Activated CD4-positive, alpha-beta T cell treated with anti-CD3 and anti-CD28 coated beads for 36 hours (primary cell): ENCODE measurements at regions not wholly inside any gene's neighbourhood (a gene's known extent, or its start where the extent isn't known, plus 50 kb on each side); places are given as distances from the start of the nearest gene placed in this dataset.
"Not testable (repeated sequence)": the region's sequence is repeated elsewhere in the genome, so short reads cannot be mapped to it uniquely, and the experiment has no call there.

Experiments
- ATAC-seq: fragments of 200-7000 bp; cut with Tn5 transposase; one replicate; pipeline ENCODE4 v1.10.0; 2021; ENCODE audit warnings: mild to moderate bottlenecking, moderate library complexity
- CTCF ChIA-PET: fragments of 350-600 bp; sonication (Branson Sonifier 250); formaldehyde crosslinking; loops from one replicate; lab custom pipeline; 2021; ENCODE audit warnings: antibody characterized with exemption; lab: Charles Lee
- POLR2A ChIA-PET: fragments of 350-600 bp; sonication (Branson Sonifier 250); formaldehyde crosslinking; loops from one replicate; lab custom pipeline; 2021; ENCODE audit warnings: antibody characterized with exemption, inconsistent platforms; lab: Charles Lee
- DNase-seq: peaks from one replicate; pipeline ENCODE4 v3.0.0-alpha.2; 2020
- H3K27ac Mint-ChIP-seq: one replicate; pipeline ENCODE4 v1.8.0; 2021; ENCODE audit warnings: mixed read lengths
- H3K27me3 Mint-ChIP-seq: one replicate; pipeline ENCODE4 v1.8.0; 2021; ENCODE audit warnings: mixed read lengths
- H3K36me3 Mint-ChIP-seq: one replicate; pipeline ENCODE4 v1.8.0; 2021; ENCODE audit warnings: low read depth, mixed read lengths
- H3K4me1 Mint-ChIP-seq: one replicate; pipeline ENCODE4 v1.8.0; 2021; ENCODE audit warnings: mixed read lengths
- H3K4me3 Mint-ChIP-seq: one replicate; pipeline ENCODE4 v1.8.0; 2021; ENCODE audit warnings: mild to moderate bottlenecking, moderate library complexity, mixed read lengths
- H3K9me3 Mint-ChIP-seq: one replicate; pipeline ENCODE4 v1.8.0; 2021; ENCODE audit warnings: low read depth, mixed read lengths
- intact Hi-C, 2 experiments: fragments of 100-400 bp; cut with DNase I in 1 of 2; cut with micrococcal nuclease in 1 of 2; formaldehyde crosslinking; loops; one replicate each; pipeline versions ENCODE4 v1.14.2 to v1.15.1; 2022 to 2024; cut with DNase I, micrococcal nuclease

DNA sequence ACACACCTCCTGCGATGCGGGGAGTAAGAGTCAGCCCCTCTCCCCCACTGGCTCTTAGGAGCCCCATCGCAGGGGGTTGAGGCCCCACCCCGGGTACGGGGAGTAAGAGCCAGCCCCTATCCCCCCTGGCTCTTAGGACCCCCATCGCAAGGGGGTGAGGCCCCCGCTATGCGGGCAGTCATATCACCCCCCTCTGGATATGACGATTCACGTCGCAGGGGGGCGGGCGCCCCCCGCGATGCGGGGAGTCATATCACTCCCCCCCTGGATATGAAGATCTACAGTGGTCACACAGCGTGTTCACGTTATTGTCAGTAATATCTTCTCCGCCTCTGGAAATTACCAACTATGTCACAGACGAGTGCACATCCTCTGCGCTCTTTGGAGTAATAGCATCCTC is 61.1 kb downstream of the DEFB131A start:
- POLR2A ChIA-PET, H3K36me3 Mint-ChIP-seq, DNase-seq, CTCF ChIA-PET, H3K4me1 Mint-ChIP-seq, H3K9me3 Mint-ChIP-seq, H3K27ac Mint-ChIP-seq, intact Hi-C loops, H3K4me3 Mint-ChIP-seq, H3K27me3 Mint-ChIP-seq, ATAC-seq: not testable (repeated sequence)

DNA sequence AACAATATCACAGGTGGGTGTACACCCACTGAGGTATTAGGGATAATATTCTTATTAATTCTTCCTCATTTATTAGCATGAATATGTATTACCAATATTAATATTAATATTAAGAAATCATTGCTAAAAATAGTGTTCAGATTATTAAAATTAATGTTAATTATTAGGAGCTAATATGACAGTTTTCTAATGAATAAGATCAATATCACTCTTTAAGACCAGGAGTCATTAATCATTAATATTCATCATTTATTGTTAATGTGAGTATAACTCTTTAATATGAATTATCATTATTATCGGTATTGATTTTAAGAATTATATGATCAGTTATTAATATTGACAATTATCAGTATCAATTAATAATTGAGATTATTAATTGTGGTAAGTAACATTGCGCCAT is 62.5 kb downstream of the DEFB131A start:
- H3K27ac Mint-ChIP-seq, intact Hi-C loops, CTCF ChIA-PET: not testable (repeated sequence)

DNA sequence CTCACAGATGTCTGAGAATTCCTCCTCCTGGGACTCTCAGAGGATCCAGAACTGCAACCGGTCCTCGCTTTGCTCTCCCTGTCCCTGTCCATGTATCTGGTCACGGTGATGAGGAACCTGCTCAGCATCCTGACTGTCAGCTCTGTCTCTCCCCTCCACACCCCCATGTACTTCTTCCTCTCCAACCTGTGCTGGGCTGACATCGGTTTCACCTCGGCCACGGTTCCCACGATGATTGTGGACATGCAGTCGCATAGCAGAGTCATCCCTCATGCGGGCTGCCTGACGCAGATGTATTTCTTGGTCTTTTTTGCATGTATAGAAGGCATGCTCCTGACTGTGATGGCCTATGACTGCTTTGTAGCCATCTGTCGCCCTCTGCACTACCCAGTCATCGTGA is 68.7 kb downstream of the DEFB131A start:
- ATAC-seq, H3K27me3 Mint-ChIP-seq, DNase-seq, H3K4me1 Mint-ChIP-seq, H3K27ac Mint-ChIP-seq, H3K4me3 Mint-ChIP-seq, CTCF ChIA-PET, intact Hi-C loops, POLR2A ChIA-PET, H3K36me3 Mint-ChIP-seq, H3K9me3 Mint-ChIP-seq: not testable (repeated sequence)

More for the DNA sequence above, 62.5 kb downstream of the DEFB131A start:
- H3K9me3 Mint-ChIP-seq, H3K4me1 Mint-ChIP-seq, H3K27me3 Mint-ChIP-seq, H3K36me3 Mint-ChIP-seq, DNase-seq, ATAC-seq, H3K4me3 Mint-ChIP-seq, POLR2A ChIA-PET: not testable (repeated sequence)

DNA sequence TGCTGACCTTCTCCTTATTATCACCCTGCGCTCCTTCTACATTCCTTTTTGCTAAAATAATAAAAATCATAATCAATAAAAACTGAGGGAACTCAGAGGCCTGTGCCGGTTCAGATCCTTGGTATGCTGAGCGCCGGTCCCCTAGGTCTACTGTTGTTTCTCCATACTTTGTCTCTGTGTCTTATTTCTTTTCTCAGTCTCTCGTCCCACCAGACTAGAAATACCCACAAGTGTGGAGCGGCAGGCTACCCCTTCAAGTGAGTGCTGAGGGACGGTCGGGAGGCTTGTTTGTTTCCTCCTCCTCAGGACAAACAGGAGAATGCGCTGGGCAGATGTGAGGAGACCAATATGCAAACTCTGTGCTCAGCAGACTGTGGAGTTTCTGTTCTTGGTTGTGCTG is 75.4 kb downstream of the DEFB131A start:
- H3K27me3 Mint-ChIP-seq, H3K4me3 Mint-ChIP-seq, intact Hi-C loops, POLR2A ChIA-PET, H3K36me3 Mint-ChIP-seq, CTCF ChIA-PET, H3K9me3 Mint-ChIP-seq, ATAC-seq, DNase-seq, H3K4me1 Mint-ChIP-seq, H3K27ac Mint-ChIP-seq: not testable (repeated sequence)

DNA sequence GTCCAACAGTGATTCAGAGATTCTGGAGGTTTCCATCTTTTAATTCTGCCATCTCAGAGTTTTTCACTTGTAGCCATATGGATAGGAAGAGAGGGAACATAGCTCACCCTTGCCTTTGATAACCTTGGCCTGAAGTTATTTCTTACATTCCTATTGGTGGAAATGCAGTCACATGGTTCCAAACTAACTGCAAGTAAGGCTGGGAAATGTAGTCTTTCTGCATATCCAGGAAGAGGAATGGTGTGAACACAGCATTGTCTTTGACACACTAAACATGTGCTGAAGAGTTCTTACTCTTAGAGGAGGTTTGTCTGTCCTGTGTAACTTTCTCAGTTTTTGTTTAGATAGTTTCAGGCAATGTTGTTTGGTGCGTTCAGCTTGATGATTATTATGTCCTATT is 78.7 kb downstream of the DEFB131A start:
- H3K4me1 Mint-ChIP-seq, ATAC-seq, H3K27ac Mint-ChIP-seq, H3K36me3 Mint-ChIP-seq, H3K27me3 Mint-ChIP-seq, H3K4me3 Mint-ChIP-seq, CTCF ChIA-PET, H3K9me3 Mint-ChIP-seq, POLR2A ChIA-PET, DNase-seq, intact Hi-C loops: not testable (repeated sequence)

DNA sequence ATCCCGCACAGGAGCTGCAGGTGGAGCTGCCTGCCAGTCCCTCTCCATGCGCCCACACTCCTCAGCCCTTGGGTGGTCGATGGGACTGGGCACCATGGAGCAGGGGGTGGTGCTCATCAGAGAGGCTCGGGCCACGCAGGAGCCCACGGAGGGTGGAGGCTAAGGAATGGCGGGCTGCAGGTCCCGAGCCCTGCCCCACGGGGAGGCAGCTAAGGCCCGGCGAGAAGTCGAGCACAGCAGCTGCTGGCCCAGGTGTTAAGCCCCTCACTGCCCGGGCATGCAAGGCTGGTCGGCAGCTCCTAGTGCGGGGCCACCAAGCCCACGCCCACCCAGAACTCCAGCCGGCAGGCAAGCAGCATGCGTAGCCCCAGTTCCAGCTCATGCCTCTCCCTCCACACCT is 80.2 kb downstream of the DEFB131A start:
- H3K4me3 Mint-ChIP-seq, POLR2A ChIA-PET, H3K4me1 Mint-ChIP-seq, DNase-seq, H3K9me3 Mint-ChIP-seq, ATAC-seq, H3K27me3 Mint-ChIP-seq, H3K36me3 Mint-ChIP-seq, H3K27ac Mint-ChIP-seq, CTCF ChIA-PET, intact Hi-C loops: not testable (repeated sequence)

DNA sequence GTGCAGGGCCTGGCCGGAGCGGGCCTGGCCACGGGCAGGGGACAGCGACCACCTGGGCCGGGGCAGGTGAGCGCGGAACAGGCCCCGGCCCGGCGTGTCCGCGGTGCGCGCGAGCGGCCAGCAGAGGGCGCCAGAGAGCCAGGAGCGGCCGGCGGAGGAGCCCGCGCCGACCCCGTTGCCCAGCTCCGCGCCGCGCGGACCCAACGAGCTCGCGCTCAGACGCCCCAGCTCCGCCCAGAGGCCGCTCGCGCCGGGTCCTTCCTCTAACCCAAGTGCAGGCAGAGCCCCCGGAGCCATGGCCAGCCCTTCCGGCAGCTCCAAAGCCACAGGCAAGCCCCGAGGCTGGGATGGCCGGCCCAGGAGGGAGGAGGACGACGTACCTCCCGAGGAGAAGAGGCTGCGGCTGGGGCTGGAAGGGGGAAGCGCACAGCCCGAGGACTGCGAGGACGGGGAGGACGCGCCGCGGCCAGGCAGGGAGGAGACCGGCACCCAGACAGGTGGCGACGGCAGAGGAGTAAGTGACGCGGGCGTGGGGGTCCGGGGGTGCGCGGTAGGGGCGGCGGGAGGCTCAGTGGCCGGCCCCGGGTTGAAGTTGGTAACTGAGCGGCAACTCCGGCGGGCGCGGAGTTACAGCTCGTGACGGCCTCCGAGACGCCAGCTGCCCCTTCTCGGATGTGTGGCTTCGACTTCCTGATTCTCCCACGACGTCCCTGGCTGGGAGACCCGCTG is 88.1 kb downstream of the DEFB131A start:
- POLR2A ChIA-PET, H3K9me3 Mint-ChIP-seq, H3K27ac Mint-ChIP-seq, H3K36me3 Mint-ChIP-seq, H3K4me1 Mint-ChIP-seq: not testable (repeated sequence)
- intact Hi-C loops: loop anchor here (1.0 to 2.0 kb wide), 3 partner anchors 73 to 159 kb away; no protein-coding TSS in a partner anchor
- CTCF ChIA-PET: interaction anchor here (0.6 to 1.1 kb wide), 8 partner anchors 26 to 398 kb away, joined by 3 to 6 read pairs (median 4); no protein-coding TSS in a partner anchor
- DNase-seq (peak; percentile 79), ATAC-seq (peak; percentile 60)
- H3K4me3 Mint-ChIP-seq: peak overlapping the region; percentile 55
- H3K27me3 Mint-ChIP-seq: peaks cover 26% of the 10 kb centered on the region

DNA sequence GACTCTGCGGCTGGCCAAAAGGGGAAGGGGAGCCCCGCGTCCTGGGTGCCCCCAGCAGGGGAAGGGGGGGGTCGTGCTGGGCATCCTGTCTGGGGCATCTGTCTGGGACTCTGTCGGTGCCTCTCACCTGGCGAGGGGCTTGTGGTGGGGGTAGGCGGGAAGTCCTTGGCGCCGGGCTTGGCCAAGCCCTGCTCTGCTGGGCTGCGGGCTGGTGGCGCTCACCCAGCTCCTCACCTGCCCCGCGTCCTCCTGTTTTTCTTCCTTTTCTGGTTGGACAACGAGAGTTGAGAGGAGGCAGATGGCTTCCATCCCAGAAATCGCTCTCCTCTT is 88.6 kb downstream of the DEFB131A start:
- H3K27ac Mint-ChIP-seq, H3K36me3 Mint-ChIP-seq, H3K9me3 Mint-ChIP-seq, DNase-seq, ATAC-seq, H3K4me1 Mint-ChIP-seq, POLR2A ChIA-PET: not testable (repeated sequence)
- H3K27me3 Mint-ChIP-seq: peaks cover 26% of the 10 kb centered on the region
- CTCF ChIA-PET: interaction anchor here (1.1 kb wide), 1 partner anchor 158 kb away, joined by 6 read pairs; no protein-coding TSS in a partner anchor
- intact Hi-C loops: loop anchor here (1.0 to 2.0 kb wide), 3 partner anchors 72 to 158 kb away; no protein-coding TSS in a partner anchor
- H3K4me3 Mint-ChIP-seq: peak overlapping the region; percentile 55

DNA sequence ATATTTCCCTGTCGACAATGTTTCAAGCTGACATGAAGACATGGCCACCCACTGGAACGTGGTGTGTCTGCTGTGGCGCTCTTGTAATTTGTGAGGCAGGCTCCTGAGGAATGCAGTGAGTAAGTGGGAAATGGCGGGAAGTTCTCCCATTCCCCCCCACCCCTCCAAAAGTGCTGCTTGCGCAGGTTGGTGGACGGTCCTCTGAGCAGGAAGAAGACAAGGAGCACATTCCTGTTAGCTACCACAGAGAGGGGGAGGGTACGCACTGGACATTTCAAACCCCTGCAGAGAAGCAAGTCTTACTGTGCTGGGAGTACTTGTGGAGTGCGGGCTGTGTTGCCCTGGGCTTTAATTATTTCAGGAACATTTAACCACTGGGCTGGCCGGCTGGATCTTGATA is 92.9 kb downstream of the DEFB131A start:
- ATAC-seq, H3K27me3 Mint-ChIP-seq, H3K27ac Mint-ChIP-seq, H3K4me1 Mint-ChIP-seq, H3K36me3 Mint-ChIP-seq, intact Hi-C loops, POLR2A ChIA-PET, CTCF ChIA-PET, H3K4me3 Mint-ChIP-seq, DNase-seq, H3K9me3 Mint-ChIP-seq: not testable (repeated sequence)

DNA sequence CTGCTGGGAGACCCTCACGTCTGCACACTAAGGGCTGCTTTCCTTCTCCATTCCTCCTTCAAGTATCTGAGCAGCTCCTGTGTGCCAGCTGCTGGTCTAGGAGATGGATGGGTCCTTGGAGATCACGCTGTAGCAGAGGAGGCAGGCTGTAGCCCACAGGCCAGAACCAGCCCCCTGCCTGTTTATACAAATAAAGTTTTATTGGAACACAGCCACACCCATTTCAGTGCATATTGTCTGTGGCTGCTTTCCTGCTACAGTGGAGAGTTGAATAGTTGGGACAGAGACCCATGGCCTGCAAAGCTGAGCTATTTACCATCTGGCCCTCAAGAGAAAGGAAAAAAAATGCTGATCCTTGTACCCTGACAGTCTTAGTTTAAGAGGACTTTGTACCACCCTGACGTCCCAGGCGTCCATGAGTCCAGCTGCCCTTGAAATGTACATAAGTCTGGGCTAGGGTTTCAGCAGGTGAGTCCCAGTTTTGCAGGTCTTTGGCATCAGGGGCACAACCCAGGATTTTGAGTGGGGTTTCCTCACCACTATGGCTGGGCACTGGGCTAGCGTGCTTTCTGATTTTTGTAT is 95.8 kb downstream of the DEFB131A start:
- H3K4me3 Mint-ChIP-seq, POLR2A ChIA-PET, DNase-seq, H3K27me3 Mint-ChIP-seq, ATAC-seq, CTCF ChIA-PET, H3K9me3 Mint-ChIP-seq, H3K4me1 Mint-ChIP-seq, H3K36me3 Mint-ChIP-seq, intact Hi-C loops, H3K27ac Mint-ChIP-seq: not testable (repeated sequence)

DNA sequence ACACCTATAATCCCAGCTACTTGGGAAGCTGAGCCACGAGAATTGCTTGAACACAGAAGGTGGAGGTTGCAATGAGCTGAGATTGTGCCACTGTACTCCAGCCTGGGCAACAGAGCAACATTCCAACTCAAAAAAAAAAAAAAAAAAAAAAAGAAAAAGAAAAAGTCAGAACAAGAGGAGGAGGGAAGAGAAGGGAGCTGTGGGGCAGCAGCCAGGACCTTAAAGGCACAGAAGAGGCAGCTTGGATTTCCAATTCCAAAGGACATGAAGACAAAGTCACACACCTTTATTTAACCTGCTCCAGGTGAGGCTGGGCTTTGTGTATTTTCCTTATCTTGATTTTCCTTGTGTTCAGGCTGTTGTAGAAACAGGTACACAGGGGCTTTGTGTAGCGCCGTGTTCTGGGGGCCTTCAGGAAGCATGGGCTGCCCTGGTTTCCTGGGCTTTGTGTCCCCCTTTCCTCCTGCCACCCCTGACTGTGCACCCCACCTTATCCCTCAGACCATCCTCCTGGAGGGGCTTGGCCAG is 97.2 kb downstream of the DEFB131A start:
- ATAC-seq, POLR2A ChIA-PET, H3K4me1 Mint-ChIP-seq, intact Hi-C loops, H3K9me3 Mint-ChIP-seq, H3K27me3 Mint-ChIP-seq, CTCF ChIA-PET, H3K4me3 Mint-ChIP-seq, H3K27ac Mint-ChIP-seq, DNase-seq, H3K36me3 Mint-ChIP-seq: not testable (repeated sequence)

DNA sequence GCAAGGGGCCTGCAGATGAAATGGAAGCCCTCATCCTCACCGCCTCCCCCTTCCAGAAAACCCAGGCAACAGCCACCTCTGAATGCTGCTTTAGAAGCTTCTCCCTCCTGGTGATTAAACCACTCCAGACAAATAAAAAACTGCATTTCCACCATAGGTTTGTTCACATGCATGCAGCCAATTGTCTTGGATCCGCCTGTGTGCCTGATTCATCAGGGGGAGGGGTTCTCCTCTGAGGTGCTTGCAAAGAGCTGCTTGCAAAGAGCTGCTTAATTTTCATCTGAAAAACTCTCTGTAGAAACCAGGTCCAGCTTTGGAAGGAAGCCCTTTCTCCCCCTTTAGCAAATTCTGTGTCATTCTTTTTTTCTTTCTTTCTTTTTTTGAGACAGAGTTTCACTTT is 100.6 kb downstream of the DEFB131A start:
- H3K27ac Mint-ChIP-seq, H3K27me3 Mint-ChIP-seq, CTCF ChIA-PET, H3K36me3 Mint-ChIP-seq, H3K4me3 Mint-ChIP-seq, DNase-seq, ATAC-seq, H3K9me3 Mint-ChIP-seq, H3K4me1 Mint-ChIP-seq, POLR2A ChIA-PET, intact Hi-C loops: not testable (repeated sequence)
